ENCODE measurements at regions not wholly inside any gene's neighbourhood (a gene's known extent, or its start where the extent isn't known, plus 50 kb on each side); places are given as distances from the start of the nearest gene placed in this dataset.
"Not testable (repeated sequence)": the region's sequence is repeated elsewhere in the genome, so short reads cannot be mapped to it uniquely, and the experiment has no call there.

GRCh38 chr2:90298126-90298755, 1606.8 kb downstream of the RPIA start:
- not testable (repeated sequence) for H3K36me3 ChIP-seq (ENCODE audit: control insufficient read depth in 2 of 2, insufficient read depth in 2 of 2, low read length in 1 of 2); H3K27me3 ChIP-seq (ENCODE audit: control insufficient read depth in 2 of 2, insufficient read depth in 1 of 2, low read length in 1 of 2); H3K9me3 ChIP-seq (ENCODE audit: control insufficient read depth in 2 of 2, insufficient read depth in 1 of 2, low read length in 1 of 2); DNase-seq (ENCODE audit: low read depth in 6 of 9, low spot score in 9 of 9); H3K4me3 ChIP-seq (ENCODE audit: low read length in 2 of 2); H3K27ac ChIP-seq (ENCODE audit: low read depth in 1 of 2, low read length in 1 of 2); H3K4me1 ChIP-seq (ENCODE audit: control insufficient read depth in 2 of 2, insufficient read depth in 2 of 2, low read length in 2 of 2)
- 98% methylated on average over 1 of the region's 1 CpG for WGBS

- not testable (repeated sequence) for DNase-seq (ENCODE audit: low read depth in 6 of 9, low spot score in 9 of 9); H3K4me3 ChIP-seq (ENCODE audit: low read length in 2 of 2); H3K9me3 ChIP-seq (ENCODE audit: control insufficient read depth in 2 of 2, insufficient read depth in 1 of 2, low read length in 1 of 2); H3K27me3 ChIP-seq (ENCODE audit: control insufficient read depth in 2 of 2, insufficient read depth in 1 of 2, low read length in 1 of 2); H3K4me1 ChIP-seq (ENCODE audit: control insufficient read depth in 2 of 2, insufficient read depth in 2 of 2, low read length in 2 of 2); H3K36me3 ChIP-seq (ENCODE audit: control insufficient read depth in 2 of 2, insufficient read depth in 2 of 2, low read length in 1 of 2); H3K27ac ChIP-seq (ENCODE audit: low read depth in 1 of 2, low read length in 1 of 2)
- 86% methylated on average over 2 of the region's 5 CpGs for WGBS
Observed at GRCh38 chr2:90298983-90299382, 1607.5 kb downstream of the RPIA start.

DNA sequence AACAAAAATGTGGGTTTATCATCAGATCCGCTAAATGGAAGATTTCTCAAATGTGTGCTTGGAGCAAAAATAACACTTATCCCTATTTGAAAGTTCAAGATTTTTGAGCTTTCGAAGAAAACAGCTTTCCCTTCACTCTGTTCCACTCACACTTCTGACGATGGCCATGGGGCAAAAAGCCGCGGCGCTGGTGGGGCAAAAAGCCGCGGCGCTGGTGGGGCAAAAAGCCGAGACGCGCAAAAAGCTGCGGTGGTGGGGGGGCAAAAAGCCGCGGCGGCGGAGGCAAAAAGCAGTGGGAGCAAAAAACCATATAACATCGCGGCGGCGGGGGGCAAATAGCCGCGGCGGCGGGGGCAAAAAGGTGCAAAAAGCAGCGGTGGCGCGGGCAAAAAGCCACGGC, 1631.5 kb downstream of the RPIA start:
- not testable (repeated sequence) for DNase-seq (ENCODE audit: low read depth in 6 of 9, low spot score in 9 of 9); H3K4me1 ChIP-seq (ENCODE audit: control insufficient read depth in 2 of 2, insufficient read depth in 2 of 2, low read length in 2 of 2); H3K4me3 ChIP-seq (ENCODE audit: low read length in 2 of 2); H3K9me3 ChIP-seq (ENCODE audit: control insufficient read depth in 2 of 2, insufficient read depth in 1 of 2, low read length in 1 of 2); H3K27ac ChIP-seq (ENCODE audit: low read depth in 1 of 2, low read length in 1 of 2); H3K36me3 ChIP-seq (ENCODE audit: control insufficient read depth in 2 of 2, insufficient read depth in 2 of 2, low read length in 1 of 2)
- 22% methylated on average over 28 of the region's 29 CpGs for WGBS
- peaks cover 3 to 16% of the 10 kb centered on the region in 2 donors for H3K27me3 ChIP-seq (ENCODE audit: control insufficient read depth in 2 of 2, insufficient read depth in 1 of 2, low read length in 1 of 2)

- not testable (repeated sequence) for H3K9me3 ChIP-seq (ENCODE audit: control insufficient read depth in 2 of 2, insufficient read depth in 1 of 2, low read length in 1 of 2); H3K27ac ChIP-seq (ENCODE audit: low read depth in 1 of 2, low read length in 1 of 2); H3K36me3 ChIP-seq (ENCODE audit: control insufficient read depth in 2 of 2, insufficient read depth in 2 of 2, low read length in 1 of 2); H3K4me1 ChIP-seq (ENCODE audit: control insufficient read depth in 2 of 2, insufficient read depth in 2 of 2, low read length in 2 of 2)
- 15% methylated on average over 110 of the region's 134 CpGs for WGBS
- peaks cover 3 to 16% of the 10 kb centered on the region in 2 donors for H3K27me3 ChIP-seq (ENCODE audit: control insufficient read depth in 2 of 2, insufficient read depth in 1 of 2, low read length in 1 of 2)
- H3K4me3 ChIP-seq (ENCODE audit: low read length in 2 of 2), result peak overlapping the region in 1 of 2 donors; percentile 12
- DNase-seq (ENCODE audit: low read depth in 6 of 9, low spot score in 9 of 9), result peak in 1 of 9 donors; percentile 12
Observed at GRCh38 chr2:90323612-90324558, 1632.4 kb downstream of the RPIA start.

GRCh38 chr2:90324672-90325071, 1633.2 kb downstream of the RPIA start:
- not testable (repeated sequence) for H3K4me1 ChIP-seq (ENCODE audit: control insufficient read depth in 2 of 2, insufficient read depth in 2 of 2, low read length in 2 of 2); H3K4me3 ChIP-seq (ENCODE audit: low read length in 2 of 2); H3K9me3 ChIP-seq (ENCODE audit: control insufficient read depth in 2 of 2, insufficient read depth in 1 of 2, low read length in 1 of 2); H3K27ac ChIP-seq (ENCODE audit: low read depth in 1 of 2, low read length in 1 of 2); DNase-seq (ENCODE audit: low read depth in 6 of 9, low spot score in 9 of 9); H3K36me3 ChIP-seq (ENCODE audit: control insufficient read depth in 2 of 2, insufficient read depth in 2 of 2, low read length in 1 of 2)
- 5% methylated on average over 36 of the region's 59 CpGs for WGBS
- peaks cover 3 to 16% of the 10 kb centered on the region in 2 donors for H3K27me3 ChIP-seq (ENCODE audit: control insufficient read depth in 2 of 2, insufficient read depth in 1 of 2, low read length in 1 of 2)

DNA sequence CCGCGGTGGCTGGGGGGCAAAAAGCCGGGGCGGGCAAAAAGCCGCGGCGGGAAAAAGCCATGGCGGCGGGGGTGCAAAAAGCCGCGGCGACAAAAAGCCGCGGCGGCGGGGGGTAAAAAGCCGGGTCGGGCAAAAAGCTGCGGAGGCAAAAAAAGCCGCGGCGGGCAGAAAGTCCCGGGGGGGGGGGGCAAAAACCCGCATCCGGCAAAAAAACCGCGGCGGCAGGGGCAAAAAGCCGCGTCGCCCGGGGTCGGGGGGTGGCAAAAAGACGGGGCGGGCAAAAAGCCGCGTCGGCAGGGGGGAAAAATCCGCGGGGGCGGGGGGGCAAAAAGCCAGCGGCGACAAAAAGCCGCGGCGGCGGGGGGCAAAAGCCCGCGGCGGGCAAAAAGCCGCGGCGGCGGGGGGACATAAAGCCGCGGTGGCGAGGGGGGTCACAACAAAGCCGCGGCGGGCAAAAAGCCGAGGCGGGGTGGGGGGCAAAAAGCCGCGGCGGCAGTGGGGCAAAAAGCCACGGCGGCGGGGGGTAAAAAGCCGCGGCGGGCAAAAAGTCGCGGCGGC, 1634.4 kb downstream of the RPIA start:
- DNase-seq (ENCODE audit: low read depth in 6 of 9, low spot score in 9 of 9); H3K36me3 ChIP-seq (ENCODE audit: control insufficient read depth in 2 of 2, insufficient read depth in 2 of 2, low read length in 1 of 2); H3K27ac ChIP-seq (ENCODE audit: low read depth in 1 of 2, low read length in 1 of 2); H3K4me3 ChIP-seq (ENCODE audit: low read length in 2 of 2); H3K9me3 ChIP-seq (ENCODE audit: control insufficient read depth in 2 of 2, insufficient read depth in 1 of 2, low read length in 1 of 2); H3K4me1 ChIP-seq (ENCODE audit: control insufficient read depth in 2 of 2, insufficient read depth in 2 of 2, low read length in 2 of 2): not testable (repeated sequence)
- 13% methylated on average over 62 of the region's 74 CpGs for WGBS
- peaks cover 3 to 16% of the 10 kb centered on the region in 2 donors for H3K27me3 ChIP-seq (ENCODE audit: control insufficient read depth in 2 of 2, insufficient read depth in 1 of 2, low read length in 1 of 2)

GRCh38 chr2:90355546-90355945, 1664.1 kb downstream of the RPIA start:
- not testable (repeated sequence) for H3K9me3 ChIP-seq (ENCODE audit: control insufficient read depth in 2 of 2, insufficient read depth in 1 of 2, low read length in 1 of 2); DNase-seq (ENCODE audit: low read depth in 6 of 9, low spot score in 9 of 9); H3K27me3 ChIP-seq (ENCODE audit: control insufficient read depth in 2 of 2, insufficient read depth in 1 of 2, low read length in 1 of 2); H3K27ac ChIP-seq (ENCODE audit: low read depth in 1 of 2, low read length in 1 of 2); H3K4me1 ChIP-seq (ENCODE audit: control insufficient read depth in 2 of 2, insufficient read depth in 2 of 2, low read length in 2 of 2); H3K36me3 ChIP-seq (ENCODE audit: control insufficient read depth in 2 of 2, insufficient read depth in 2 of 2, low read length in 1 of 2); H3K4me3 ChIP-seq (ENCODE audit: low read length in 2 of 2)
- 82% methylated on average over 8 of the region's 9 CpGs for WGBS

DNA sequence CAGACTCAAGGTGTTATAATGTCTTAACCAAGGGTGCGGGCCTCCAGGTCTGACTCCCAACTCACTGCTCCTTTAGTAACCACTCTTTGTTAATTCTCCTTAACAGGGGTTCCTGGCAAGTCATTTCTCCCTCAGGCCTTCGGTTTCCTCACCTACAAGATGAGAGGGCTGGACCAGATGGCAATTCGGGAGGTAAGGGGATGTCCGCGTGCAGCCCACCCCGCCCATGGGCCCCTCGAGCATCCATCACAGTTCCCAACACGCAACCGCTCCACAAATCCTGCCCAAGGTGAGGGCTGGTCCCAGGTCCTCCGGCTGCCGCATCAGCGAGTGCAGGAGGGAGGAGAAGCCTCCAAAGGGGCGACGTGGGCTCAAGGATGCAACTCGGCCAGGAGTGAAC, 1667.9 kb downstream of the RPIA start:
- not testable (repeated sequence) for H3K4me3 ChIP-seq (ENCODE audit: low read length in 2 of 2); DNase-seq (ENCODE audit: low read depth in 6 of 9, low spot score in 9 of 9); H3K9me3 ChIP-seq (ENCODE audit: control insufficient read depth in 2 of 2, insufficient read depth in 1 of 2, low read length in 1 of 2); H3K36me3 ChIP-seq (ENCODE audit: control insufficient read depth in 2 of 2, insufficient read depth in 2 of 2, low read length in 1 of 2); H3K27ac ChIP-seq (ENCODE audit: low read depth in 1 of 2, low read length in 1 of 2); H3K4me1 ChIP-seq (ENCODE audit: control insufficient read depth in 2 of 2, insufficient read depth in 2 of 2, low read length in 2 of 2)
- H3K27me3 ChIP-seq (ENCODE audit: control insufficient read depth in 2 of 2, insufficient read depth in 1 of 2, low read length in 1 of 2), result peaks cover 0 to 12% of the 10 kb centered on the region in 2 donors
- 83% methylated on average over 10 of the region's 15 CpGs for WGBS
